Pons (tissue), 1 donor: ENCODE measurements at regions not wholly inside any gene's neighbourhood (a gene's known extent, or its start where the extent isn't known, plus 50 kb on each side); places are given as distances from the start of the nearest gene placed in this dataset.
"Not testable (repeated sequence)": the region's sequence is repeated elsewhere in the genome, so short reads cannot be mapped to it uniquely, and the experiment has no call there.

Experiments used
- DNase-seq: peaks from one replicate; pipeline ENCODE4 v3.0.0-alpha.2; 2016; ENCODE audit warnings: low spot score

DNA sequence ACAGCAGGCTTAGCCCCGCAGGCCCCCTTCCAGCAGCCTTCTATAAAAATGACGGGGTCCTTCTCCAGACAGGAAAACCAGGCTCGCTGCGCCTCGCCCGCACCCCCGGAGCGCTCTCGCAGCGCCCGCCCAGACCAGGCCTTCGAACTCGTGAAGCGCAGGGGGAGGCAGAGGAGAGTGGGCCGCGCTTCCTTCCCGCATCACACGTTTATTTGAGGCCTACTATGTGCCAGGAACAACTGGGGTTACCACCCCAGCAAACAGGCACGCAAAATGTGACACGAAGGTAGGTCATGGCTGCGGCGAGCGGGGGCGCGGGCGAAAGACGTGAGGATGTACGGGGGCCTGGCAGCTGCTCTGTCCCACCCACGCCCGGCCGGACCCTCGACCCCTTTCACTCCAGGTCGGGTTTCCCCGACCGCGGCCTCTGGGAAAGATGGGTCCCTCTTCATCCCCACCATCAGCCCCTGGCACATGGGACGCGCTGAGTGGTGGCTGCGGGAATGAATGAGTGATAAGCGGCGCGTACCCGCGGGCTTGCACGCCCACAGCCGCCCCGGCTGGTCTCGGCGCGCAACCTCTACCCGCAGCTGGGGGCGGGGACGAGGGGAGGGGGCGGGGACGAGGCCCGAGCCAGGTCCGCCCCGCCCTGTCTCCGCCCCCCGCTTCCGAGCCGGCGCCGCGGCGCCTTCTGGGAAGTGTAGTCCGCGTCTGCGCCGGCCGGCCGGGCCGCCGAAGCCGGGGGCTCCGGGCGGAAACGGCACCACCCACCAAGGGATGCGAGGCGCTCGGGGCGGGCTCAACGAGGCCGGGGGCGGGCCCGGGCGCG is 59.1 kb downstream of the ZNF467 start:
- peak; percentile 81 for DNase-seq

DNA sequence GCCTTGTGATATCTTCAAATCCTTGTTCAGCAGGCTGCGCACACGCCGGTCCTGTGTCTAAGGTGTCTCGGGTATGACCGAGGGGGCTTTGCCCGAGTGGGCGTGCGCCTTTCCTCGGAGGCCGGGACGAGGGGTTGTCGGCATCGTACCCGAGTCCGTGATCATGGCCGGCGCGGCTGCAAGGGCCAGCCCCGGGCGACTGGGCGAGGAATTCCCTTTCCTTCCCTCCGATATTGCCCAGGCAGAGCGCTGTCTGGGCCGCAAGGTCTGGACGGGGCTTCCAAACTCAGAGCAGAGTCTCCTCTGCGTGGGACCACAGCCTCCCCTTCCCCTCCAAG is 59.7 kb downstream of the ZNF467 start:
- DNase-seq, result no peak

DNA sequence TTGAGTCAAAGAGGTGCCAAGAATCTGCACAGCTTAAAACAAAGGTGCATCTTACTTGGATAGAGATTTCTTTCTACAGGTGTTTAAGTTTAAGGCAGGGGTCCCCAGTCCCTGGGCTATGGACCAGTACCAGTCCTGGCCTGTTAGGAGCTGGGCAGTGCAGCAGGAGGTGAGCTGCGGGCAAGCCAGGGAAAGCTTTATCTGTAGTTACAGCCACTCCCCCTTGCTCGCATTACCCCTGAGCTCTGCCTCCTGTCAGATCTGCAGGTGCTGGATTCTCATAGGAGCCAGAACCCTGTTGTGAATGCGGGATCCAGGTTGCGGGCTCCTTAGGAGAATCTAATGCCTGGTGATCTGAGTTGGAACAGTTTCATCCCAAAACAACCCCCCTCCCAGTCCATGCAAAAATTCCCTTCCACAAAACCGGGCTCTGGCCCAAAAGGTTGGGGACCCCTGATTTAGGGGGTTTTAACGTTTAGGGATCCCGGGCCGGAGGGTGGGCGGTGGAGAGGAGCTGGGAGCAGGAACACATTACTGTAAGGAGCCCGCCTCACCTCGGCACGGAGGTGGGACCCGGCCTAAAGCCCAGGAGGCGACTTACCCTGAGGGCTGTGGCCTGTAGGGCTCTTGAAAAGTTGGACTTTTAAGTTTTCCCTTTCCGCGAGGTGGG is 60.2 kb downstream of the ZNF467 start:
- DNase-seq, result no peak

DNA sequence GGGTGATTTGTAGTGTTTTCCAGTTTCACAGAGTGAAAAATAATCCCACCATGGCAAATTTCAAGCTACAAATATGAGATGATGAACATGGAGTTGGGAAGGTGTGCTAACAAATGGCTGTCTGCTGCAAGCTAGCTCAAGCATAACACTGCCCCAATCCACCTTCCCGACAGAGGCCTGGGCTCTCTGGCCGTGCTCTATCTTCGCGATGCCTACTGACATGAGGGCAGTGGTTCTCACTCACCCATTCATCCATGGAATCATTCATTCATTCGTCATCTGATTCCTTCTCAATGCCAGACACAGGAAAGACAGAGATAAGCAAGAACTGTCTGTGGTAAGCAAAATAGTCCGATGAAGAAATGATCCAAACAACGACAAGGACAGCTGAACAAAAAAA is 65.4 kb downstream of the ZNF467 start:
- no peak for DNase-seq

DNA sequence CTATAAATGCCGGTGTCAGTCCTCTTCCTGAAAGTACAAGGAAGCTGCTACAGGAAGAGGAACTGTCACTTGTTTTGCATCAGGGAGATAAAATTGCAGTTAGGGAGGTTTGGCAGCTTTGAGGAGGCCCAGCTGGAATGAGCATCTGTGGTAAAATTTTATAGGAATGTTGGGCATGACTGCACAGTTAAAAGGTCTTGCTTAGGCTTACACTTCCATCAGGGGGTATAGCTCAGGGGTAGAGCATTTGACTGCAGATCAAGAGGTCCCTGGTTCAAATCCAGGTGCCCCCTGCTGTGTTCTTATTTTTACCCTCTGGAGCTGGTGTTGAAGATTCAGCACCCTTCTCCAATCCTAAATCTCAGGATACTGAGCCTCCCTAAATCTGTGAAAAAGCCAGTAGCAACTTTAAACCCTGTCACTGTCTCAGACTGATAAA is 65.9 kb downstream of the ZNF467 start:
- no peak for DNase-seq

DNA sequence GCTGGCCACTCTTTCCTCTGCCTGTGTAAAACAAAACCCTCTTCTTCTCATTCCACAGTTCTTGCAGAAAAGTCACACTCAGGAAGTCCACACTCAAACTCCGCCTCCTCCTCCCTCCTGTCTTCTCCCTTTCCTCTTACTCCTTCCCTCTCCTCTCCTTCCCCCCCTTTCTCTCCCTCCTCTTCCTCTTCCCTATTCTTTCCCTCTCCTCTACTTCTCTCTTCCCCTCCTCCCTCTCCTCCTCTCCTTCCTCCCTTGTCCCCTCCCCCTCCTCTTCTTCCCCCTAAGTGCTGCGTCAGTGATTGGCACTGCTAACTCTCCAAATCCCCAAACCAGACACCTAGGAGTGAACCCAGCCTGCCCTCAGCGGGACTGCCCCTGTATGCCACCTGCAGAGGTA is 67.0 kb downstream of the ZNF467 start:
- DNase-seq, result no peak

DNA sequence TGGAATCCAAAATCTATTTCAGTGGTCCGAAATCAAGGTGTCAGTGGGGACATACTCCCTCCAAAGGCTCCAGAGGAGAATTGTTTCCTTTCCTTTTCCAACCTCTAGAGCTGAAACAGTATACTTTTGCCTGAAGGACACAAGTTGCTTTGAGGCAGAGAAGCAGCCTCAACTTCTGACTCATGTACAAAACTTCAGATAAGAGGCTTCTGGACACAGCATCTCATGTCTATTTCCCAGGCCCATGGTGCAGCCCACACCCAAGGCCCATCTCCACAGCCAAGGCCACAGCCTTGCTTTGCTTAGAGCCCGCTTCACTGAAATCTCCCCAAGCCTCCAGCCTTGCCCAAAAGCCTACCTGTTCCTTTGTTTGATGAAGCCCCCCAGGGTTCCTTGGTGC is 68.9 kb downstream of the ZNF467 start:
- no peak for DNase-seq

DNA sequence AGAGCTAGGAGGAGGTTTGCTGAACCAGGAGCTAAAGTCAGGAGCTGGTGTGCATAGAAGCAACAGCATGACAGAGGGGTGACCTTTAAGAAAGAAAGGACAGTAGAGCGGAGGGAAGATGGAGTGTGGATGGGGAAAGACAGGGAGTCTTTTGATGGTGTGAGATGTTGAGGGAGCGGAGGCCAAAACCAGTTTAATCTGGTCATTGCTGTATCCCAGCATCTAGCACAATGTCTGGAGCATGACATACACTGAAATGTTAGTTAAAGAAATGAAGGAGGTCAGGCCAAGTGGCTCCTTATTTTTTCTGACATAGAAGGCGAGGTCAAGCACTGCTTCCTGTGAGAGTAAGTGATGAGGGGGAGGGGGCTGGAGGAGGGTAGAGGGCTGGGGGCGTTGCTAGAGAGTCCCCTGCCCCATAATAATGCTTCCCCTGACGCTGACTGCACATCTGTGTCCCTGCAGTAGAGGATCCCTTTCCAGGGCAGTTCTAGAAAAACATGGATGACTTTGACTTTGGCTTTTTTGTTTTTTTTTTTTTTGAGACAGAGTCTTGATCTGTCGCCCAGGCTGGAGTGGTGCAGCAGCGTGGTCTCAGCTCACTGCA is 70.2 kb downstream of the ZNF467 start:
- DNase-seq, result no peak

DNA sequence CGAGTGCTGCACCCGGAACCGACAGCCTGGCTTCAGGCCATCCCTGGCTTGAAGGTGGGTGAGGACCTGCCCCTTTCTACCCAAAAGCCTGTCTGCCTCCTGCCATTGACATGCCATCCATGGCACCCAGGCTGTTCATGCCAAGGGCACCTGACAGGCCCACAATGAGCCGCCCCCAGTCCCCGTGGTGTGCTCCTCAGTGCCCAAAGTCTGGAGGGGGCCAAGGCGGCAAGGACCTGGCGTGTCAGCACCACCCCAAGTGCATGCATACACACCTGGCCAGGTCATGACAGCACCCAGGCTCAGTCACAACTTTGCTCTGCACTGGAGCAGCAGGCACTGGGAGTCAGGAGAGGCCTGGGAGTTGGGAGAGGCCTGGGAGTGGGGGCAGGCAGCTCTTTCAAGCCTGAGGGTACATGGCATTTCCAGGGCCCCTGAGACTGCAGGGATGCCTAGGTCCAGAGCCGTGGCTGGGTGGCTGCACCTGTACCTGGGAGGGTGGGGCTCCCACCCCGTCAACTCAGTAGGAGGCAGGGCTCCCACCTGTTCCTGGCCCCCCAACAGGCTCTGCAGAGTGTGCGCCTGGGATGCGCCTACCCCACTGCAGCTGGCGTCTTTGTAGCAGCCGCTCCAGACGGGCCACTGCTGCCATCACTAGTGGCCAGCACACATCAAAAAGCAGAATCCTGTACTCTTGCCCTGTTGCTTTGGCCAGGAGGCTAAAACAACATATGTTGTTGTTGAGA is 71.7 kb downstream of the ZNF467 start:
- no peak for DNase-seq

DNA sequence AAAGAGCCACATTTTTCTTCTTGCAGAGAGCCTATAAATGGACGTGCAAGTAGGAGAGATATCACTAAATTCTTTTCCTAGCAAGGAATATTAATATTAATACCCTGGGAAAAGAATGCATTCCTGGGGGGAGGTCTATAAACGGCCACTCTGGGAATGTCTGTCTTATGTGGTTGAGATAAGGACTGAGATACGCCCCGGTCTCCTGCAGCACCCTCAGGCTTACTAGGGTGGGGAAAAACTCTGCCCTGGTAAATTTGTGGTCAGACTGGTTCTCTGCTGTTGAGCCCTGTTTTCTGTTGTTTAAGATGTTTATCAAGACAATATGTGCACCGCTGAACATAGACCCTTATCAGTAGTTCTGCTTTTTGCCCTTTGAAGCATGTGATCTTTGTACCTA is 75.6 kb downstream of the ZNF467 start:
- DNase-seq, result not testable (repeated sequence)

DNA sequence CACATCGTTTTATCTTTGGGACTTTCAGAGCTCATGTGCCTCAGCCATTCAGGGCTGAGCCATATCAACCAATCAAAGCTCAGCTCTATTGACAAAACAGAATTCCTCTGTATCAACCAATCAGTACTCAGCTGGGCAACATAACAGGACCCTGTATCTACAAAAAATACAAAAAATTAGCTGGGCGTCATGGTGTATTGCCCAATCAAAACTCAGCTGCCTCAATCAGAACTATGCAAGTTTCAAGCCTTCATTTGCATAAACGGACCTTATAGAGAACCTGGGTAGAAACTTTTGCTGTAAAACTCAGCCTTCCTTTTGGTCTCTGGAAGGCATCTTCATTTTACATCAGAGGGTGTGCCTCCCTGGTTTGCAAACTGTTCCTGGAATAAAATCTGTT is 77.1 kb downstream of the ZNF467 start:
- DNase-seq, result no peak

DNA sequence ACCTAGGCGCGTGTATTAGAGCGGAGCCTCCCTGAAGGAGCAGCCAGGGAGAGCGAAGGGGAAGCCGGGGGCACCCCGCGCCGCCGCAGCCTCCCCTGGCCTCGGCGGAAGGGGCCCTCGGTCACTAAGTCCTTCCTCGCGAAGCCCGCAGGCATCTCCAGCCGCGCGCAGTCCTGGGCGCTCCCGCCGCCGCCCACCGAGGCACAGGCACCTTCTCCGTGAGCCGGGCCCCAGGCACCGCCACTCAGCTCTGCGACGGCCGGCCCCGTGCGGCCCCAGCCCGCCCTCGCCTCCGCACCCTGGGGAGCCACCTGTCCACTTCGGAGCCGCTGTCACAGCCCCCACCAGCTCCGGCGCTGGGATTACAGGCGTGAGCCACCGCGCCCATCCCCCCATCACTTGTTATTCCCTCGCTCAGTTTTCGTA is 80.8 kb downstream of the ZNF467 start:
- DNase-seq, result no peak

DNA sequence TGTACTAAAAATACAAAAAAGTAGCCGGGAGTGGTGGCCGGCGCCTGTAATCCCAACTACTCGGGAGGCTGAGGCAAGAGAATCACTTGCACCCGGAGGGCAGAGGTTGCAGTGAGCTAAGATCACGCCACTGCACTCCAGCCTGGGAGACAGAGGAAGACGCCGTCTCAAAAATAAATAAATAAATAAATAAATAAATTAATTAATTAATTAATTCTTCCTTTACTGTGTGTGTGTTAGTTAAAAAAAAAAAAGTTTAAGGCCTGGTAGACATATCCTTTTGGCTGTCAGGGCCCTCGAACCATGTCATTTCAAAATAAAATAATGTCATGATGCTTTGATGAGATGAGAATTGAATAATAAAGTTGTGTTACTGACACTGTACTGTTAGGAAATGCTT is 81.3 kb downstream of the ZNF467 start:
- no peak for DNase-seq

DNA sequence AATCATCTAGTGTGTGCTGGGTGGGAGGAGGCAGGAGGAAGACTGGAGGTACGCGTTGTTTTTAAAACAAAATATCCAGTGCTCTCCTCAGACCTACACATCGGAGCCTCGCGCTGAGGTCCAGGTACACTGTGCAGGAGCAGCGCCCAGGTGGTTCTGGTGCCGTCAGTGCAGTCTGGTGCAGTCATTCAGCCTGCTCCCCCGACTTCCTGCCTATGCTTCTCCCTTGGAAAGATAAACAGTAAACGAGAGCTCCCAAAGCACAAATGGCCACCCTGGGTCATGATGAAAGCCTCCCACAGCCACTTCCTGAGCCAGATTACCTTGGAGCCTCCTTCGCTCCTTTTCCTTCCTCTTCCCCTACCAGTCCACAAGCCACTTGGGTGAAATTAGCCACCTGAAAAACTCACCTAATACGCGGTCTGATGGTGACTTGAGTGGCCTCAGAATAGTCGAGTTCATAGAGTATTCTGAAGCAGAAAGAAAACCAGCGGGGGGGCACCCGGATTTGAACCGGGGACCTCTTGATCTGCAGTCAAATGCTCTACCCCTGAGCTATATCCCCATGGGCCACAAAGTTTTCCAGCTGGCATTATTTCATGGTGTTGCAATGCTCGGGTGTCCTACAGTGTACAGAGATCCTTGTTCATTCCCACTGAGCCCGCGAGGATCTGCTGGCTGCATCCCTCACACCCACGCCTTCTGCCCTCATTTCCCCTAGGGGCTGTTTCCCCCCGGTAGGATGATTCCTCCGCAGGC is 82.5 kb downstream of the ZNF467 start:
- no peak for DNase-seq

DNA sequence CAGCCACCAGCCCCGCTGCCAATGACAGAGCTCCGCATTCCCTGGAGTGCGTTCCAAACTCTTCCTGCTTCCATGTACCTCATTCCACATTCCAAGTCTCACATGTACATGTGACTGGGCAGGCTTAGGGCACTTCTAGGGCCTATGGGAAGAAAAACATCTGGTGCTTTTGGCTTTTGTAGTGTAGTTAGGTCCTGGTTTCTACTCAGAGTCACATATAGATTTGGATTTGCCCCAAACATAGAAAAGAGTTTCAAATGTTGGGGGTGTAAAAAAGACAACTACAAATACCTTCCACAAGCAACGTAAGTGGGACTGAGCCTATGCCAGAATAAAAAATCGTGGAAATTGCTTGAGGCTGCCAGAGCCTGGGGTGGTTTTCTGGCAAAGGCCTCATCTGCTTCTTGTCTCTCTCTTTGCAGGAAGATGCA is 84.1 kb downstream of the ZNF467 start:
- DNase-seq, result no peak

DNA sequence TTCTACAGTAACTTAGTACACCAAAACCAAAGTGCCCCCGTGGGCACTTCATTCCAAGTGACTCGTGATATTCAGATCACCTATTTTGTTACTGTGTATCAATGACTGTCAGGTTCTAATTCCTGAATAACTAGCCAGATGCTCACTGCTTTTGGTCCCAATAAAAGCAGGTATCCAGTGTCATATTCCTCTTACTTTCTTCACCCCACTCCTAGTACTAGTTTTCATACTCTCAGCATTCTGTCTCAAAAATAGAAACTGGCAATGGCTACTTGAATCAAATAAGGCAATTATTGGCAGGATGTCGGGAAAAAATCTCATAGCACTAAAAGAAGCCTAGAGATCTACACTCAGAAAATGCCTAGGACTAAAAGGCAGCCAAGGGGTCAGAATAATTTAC is 84.6 kb downstream of the ZNF467 start:
- DNase-seq, result no peak

DNA sequence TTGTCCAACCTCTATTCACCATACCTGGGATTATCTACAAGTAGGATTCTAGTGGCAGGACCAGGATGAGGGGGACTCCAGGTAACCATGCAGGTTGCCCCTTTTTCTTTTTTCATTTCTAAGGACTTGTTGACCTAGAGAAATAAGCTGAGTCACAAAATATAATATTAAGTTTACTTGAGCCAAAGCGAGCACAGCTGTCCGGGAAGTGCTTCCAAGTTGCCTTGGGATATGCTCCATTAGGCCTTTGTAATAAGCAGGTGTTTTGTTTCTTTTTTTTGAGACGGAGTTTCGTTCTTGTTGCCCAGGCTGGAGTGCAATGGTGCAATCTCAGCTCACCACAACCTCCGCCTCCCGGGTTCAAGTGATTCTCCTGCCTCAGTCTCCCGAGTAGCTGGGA is 85.6 kb downstream of the ZNF467 start:
- not testable (repeated sequence) for DNase-seq

DNA sequence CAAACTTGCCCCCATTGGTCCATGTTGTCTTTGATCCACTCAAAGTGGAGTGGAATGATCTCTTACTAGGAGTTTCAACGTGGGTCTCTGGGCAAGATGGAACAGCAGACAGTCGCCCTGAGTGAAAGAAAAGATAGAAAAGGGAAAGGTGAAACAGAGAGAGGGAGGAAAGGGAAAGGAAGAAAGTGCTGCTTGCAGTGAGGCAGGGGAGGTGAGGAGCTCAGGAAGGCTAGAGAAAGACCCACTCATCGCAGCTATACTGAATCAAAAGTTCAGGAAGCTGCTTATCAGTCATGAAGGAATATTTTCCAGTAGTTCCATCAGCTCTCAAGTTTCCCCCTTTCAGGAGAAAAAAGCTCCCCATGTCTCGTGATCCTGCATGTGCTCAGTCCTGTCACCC is 86.9 kb downstream of the ZNF467 start:
- DNase-seq, result no peak

DNA sequence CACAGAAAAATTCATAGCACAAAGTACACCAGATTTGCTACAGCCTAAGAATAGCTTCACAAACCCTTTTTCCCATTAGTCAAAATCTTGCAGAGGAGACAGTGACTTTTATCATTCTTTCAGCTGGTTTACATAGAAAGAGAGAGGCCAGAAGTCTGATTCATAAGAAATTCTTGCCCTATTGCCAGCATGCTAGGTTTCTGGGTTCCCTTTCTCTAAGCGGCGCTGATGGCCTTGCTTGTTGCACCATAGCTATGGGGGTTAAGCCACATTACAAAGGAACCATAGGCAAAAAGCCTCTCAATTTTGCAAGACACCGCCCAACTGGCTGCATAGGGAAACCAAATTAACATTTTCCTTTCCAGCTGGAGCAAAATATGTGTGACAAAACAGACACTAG is 87.4 kb downstream of the ZNF467 start:
- no peak for DNase-seq

DNA sequence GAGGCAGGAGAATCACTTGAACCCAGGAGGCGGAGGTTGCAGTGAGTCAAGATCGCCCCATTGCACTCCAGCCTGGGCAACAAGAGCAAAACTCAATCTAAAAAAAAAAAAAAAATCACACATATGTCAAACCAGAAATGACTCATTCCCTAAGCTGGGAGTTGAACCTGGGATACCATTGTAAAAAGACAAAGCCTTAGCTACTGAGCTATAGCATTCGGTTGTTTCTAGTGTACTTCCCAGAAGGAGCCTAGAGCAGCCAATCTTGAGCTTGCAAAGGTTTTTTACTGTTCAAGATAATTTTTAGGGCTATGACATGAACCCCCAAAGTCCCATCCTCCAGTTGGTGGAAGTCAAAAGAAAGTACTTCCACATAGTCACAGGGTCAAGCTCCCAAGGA is 87.9 kb downstream of the ZNF467 start:
- no peak for DNase-seq

DNA sequence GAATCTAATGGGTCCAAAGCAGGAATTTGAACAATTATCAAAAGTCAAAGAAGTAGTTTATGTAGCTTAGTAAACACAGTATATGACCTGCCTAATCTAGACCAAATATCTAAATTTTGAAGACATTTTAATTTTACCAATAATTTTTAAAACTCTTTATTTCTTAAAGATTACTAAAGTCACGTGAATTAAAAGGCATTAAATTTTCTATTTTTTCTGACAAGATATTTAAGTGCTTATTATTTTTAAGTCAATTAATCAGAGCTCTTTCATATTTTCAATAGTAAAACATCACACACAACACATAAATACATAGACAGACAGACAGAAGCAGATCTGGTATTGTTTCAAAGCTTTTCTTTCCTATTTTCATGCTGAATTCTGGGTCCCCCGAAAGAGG is 89.5 kb downstream of the ZNF467 start:
- DNase-seq, result no peak

DNA sequence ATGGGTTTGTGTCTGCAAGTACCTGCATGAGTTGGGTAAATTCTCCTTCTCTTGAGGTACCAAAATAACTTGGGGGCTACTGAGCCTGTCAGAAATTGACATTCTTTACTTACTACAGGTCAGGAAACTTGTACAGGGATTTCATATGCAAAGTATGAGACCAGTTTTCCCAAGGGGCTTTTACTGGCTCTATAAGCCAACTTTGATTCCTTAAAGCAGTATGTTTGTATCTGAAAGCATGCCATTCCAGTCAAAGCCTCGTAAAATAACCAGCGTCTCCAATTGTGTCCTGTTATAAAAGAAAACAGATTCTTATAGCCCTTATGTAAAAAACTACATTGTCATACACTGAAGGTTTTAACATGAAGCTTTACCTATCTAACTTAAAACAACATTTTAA is 90.2 kb downstream of the ZNF467 start:
- DNase-seq, result no peak
